ENCODE measurements at regions not wholly inside any gene's neighbourhood (a gene's known extent, or its start where the extent isn't known, plus 50 kb on each side); places are given as distances from the start of the nearest gene placed in this dataset.

- no peak for ATAC-seq
- H3K4me3 ChIP-seq (ENCODE audit: low read depth in 2 of 2, low read length in 2 of 2) = no peak overlapping the region
- no peak for TF ChIP-seq REST (IDR thresholded peaks at IDR 0.05; ENCODE audit: insufficient read depth in 1 of 2, low read depth in 2 of 2, low read length in 1 of 2)
- ChIA-PET POLR2A (no interaction called here), CTCF (no interaction called here)
- DNase-seq (ENCODE audit: low read depth, low spot score) = no peak
- no peaks in the 10 kb centered on the region for H3K9me3 ChIP-seq (ENCODE audit: control insufficient read depth, insufficient read depth, low read depth, low read length)
- H3K27ac ChIP-seq (ENCODE audit: low read length) = no peak overlapping the region
- no peaks in the 10 kb centered on the region for H3K4me1 ChIP-seq (ENCODE audit: control insufficient read depth, insufficient read depth, low read length)
- in situ Hi-C loops (cut with HindIII; ENCODE audit: low pct_unique_long_range_greater_than_20kb, low sequenced_read_pairs) (no loop called here), intact Hi-C loops (cut with micrococcal nuclease; ENCODE audit: unreplicated experiment) (no loop called here)
- no TSS peak for BruUV-seq (replicated peaks)
- H3K27me3 ChIP-seq (ENCODE audit: control insufficient read depth, insufficient read depth, low read length) = no peaks in the 10 kb centered on the region
- no peaks in the 10 kb centered on the region for H3K36me3 ChIP-seq (ENCODE audit: control insufficient read depth, insufficient read depth, low read length)
Measured at GRCh38 chr7:155365146-155365874, 67.6 kb downstream of the INSIG1 start.

GRCh38 chr7:155368894-155369600, 71.4 kb downstream of the INSIG1 start:
- no TSS peak for BruUV-seq (replicated peaks)
- Histone ChIP-seq H3K27me3 (ENCODE audit: control insufficient read depth, insufficient read depth, low read length) (peaks cover 5% of the 10 kb centered on the region; the same call in 1 of the 2 replicates), H3K4me1 (ENCODE audit: control insufficient read depth, insufficient read depth, low read length) (no peaks in the 10 kb centered on the region), H3K4me3 (ENCODE audit: low read depth in 2 of 2, low read length in 2 of 2) (no peak overlapping the region), H3K27ac (ENCODE audit: low read length) (no peak overlapping the region), H3K36me3 (ENCODE audit: control insufficient read depth, insufficient read depth, low read length) (no peaks in the 10 kb centered on the region), H3K9me3 (ENCODE audit: control insufficient read depth, insufficient read depth, low read depth, low read length) (no peaks in the 10 kb centered on the region)
- TF ChIP-seq POLR2AphosphoS5 (IDR thresholded peaks at IDR 0.05; ENCODE audit: low read depth, low read length) (no peak), CTCF (IDR thresholded peaks at IDR 0.05) (no peak), REST (IDR thresholded peaks at IDR 0.05; ENCODE audit: insufficient read depth in 1 of 2, low read depth in 2 of 2, low read length in 1 of 2) (no peak), SIN3A (IDR thresholded peaks at IDR 0.05; ENCODE audit: borderline replicate concordance, insufficient read depth, low read depth, low read length) (no peak), TCF7L2 (IDR thresholded peaks at IDR 0.05; ENCODE audit: low read depth, low read length) (no peak)
- intact Hi-C loops (cut with micrococcal nuclease; ENCODE audit: unreplicated experiment) (no loop called here), in situ Hi-C loops (cut with HindIII; ENCODE audit: low pct_unique_long_range_greater_than_20kb, low sequenced_read_pairs) (no loop called here)
- ATAC-seq (0 out of 2 replicates have a peak, but pooled peaks have one; percentile 29), DNase-seq (ENCODE audit: low read depth, low spot score) (no peak)
- POLR2A ChIA-PET = interaction anchor here (0.6 kb wide), 1 partner anchor 1682 kb away, joined by 5 read pairs; no protein-coding TSS in a partner anchor
- CTCF ChIA-PET = interaction anchor here (0.7 kb wide), 1 partner anchor 9 kb away, joined by 3 read pairs; no protein-coding TSS in a partner anchor
